ENCODE measurements at regions not wholly inside any gene's neighbourhood (a gene's known extent, or its start where the extent isn't known, plus 50 kb on each side); places are given as distances from the start of the nearest gene placed in this dataset.

- Histone ChIP-seq H3K9ac (no peak overlapping the region), H3K4me2 (no peak overlapping the region), H3K79me2 (ENCODE audit: insufficient read depth) (no peaks in the 10 kb centered on the region), H2AFZ (ENCODE audit: low read depth) (no peak overlapping the region), H3K4me1 (ENCODE audit: control insufficient read depth in 1 of 2, insufficient read depth in 2 of 2, low read depth in 1 of 2, low read length in 1 of 2) (no peaks in the 10 kb centered on the region), H3K9me3 (0 out of 2 replicates have a peak, but pooled peaks cover 3% of the 10 kb centered on the region), H3K27ac (ENCODE audit: low read depth in 2 of 2, low read length in 1 of 2) (no peak overlapping the region), H3K9me2 (no peaks in the 10 kb centered on the region), H3K4me3 (ENCODE audit: low read depth in 2 of 2, low read length in 1 of 2) (no peak overlapping the region), H3F3A (replicated peaks; ENCODE audit: insufficient read depth) (no peaks in the 10 kb centered on the region), H4K20me1 (ENCODE audit: insufficient read depth) (no peaks in the 10 kb centered on the region), H3K27me3 (ENCODE audit: insufficient read depth) (no peaks in the 10 kb centered on the region), H3K36me3 (replicated peaks in 1 of 2; ENCODE audit: control insufficient read depth in 1 of 2, insufficient read depth in 2 of 2, low read length in 1 of 2) (no peaks in the 10 kb centered on the region)
- TF ChIP-seq USF1 (IDR thresholded peaks at IDR 0.05; ENCODE audit: borderline replicate concordance, low read depth) (no peak), CTCF (IDR thresholded peaks at IDR 0.05) (no peak), USF2 (IDR thresholded peaks at IDR 0.05; ENCODE audit: borderline replicate concordance, low read depth, low read length) (no peak), RFX5 (IDR thresholded peaks at IDR 0.05; ENCODE audit: low read length) (no peak), RXRA (IDR thresholded peaks at IDR 0.05; ENCODE audit: borderline replicate concordance, low read depth) (no peak), SIN3A (IDR thresholded peaks at IDR 0.05; ENCODE audit: borderline replicate concordance, low read depth, low read length) (no peak), GABPA (IDR thresholded peaks at IDR 0.05; ENCODE audit: low read depth) (no peak), FOSL2 (IDR thresholded peaks at IDR 0.05; ENCODE audit: borderline replicate concordance, low read depth) (no peak), CHD2 (IDR thresholded peaks at IDR 0.05; ENCODE audit: low read length, partially characterized antibody) (no peak), POLR2AphosphoS5 (IDR thresholded peaks at IDR 0.05; ENCODE audit: low read depth, low read length) (no peak), NFIC (IDR thresholded peaks at IDR 0.05; ENCODE audit: borderline replicate concordance) (no peak), EZH2phosphoT487 (IDR thresholded peaks at IDR 0.05; ENCODE audit: borderline replicate concordance, low read depth) (no peak), FOXJ3 (CRISPR knock-in tag; IDR thresholded peaks at IDR 0.05) (no peak)
- WGBS (ENCODE audit: low lambda C conversion rate), result 72% methylated on average over 41 of the region's 41 CpGs
- POLR2A ChIA-PET, result no interaction called here
- CTCF ChIA-PET, result interaction anchor here (1.0 kb wide), 1 partner anchor 24 kb away, joined by 4 read pairs; no protein-coding TSS in a partner anchor
- DNase-seq, result no peak
Observed at GRCh38 chr13:22696433-22696832, 484.3 kb upstream of the SGCG start.

GRCh38 chr13:22698467-22698866 lies 482.3 kb upstream of the SGCG start:
- 4% methylated on average over 2 of the region's 2 CpGs for WGBS (ENCODE audit: low lambda C conversion rate)

More at GRCh38 chr13:22698467-22698866, 482.3 kb upstream of the SGCG start:
- no peaks in the 10 kb centered on the region for H3F3A ChIP-seq (replicated peaks; ENCODE audit: insufficient read depth)
- POLR2A ChIA-PET, result no interaction called here
- CTCF ChIA-PET, result no interaction called here
- H3K9me3 ChIP-seq, result no peaks in the 10 kb centered on the region
- no peak overlapping the region for H3K4me3 ChIP-seq (ENCODE audit: low read depth in 2 of 2, low read length in 1 of 2)
- H3K27me3 ChIP-seq (ENCODE audit: insufficient read depth), result no peaks in the 10 kb centered on the region
- no peaks in the 10 kb centered on the region for H3K9me2 ChIP-seq
- no peaks in the 10 kb centered on the region for H3K79me2 ChIP-seq (ENCODE audit: insufficient read depth)
- H2AFZ ChIP-seq (ENCODE audit: low read depth), result no peak overlapping the region
- H3K4me1 ChIP-seq (ENCODE audit: control insufficient read depth in 1 of 2, insufficient read depth in 2 of 2, low read depth in 1 of 2, low read length in 1 of 2), result no peaks in the 10 kb centered on the region
- TF ChIP-seq FOXJ3 (CRISPR knock-in tag; IDR thresholded peaks at IDR 0.05) (no peak), YY1 (IDR thresholded peaks at IDR 0.05; ENCODE audit: low read depth) (no peak), RXRA (IDR thresholded peaks at IDR 0.05; ENCODE audit: borderline replicate concordance, low read depth) (no peak), RAD21 (IDR thresholded peaks at IDR 0.05; ENCODE audit: low read length) (no peak)
- no peak for DNase-seq
- H4K20me1 ChIP-seq (ENCODE audit: insufficient read depth), result no peaks in the 10 kb centered on the region
- H3K9ac ChIP-seq, result no peak overlapping the region
- H3K4me2 ChIP-seq, result no peak overlapping the region
- H3K36me3 ChIP-seq (replicated peaks in 1 of 2; ENCODE audit: control insufficient read depth in 1 of 2, insufficient read depth in 2 of 2, low read length in 1 of 2), result no peaks in the 10 kb centered on the region
- no peak overlapping the region for H3K27ac ChIP-seq (ENCODE audit: low read depth in 2 of 2, low read length in 1 of 2)

Measured in SK-N-SH (cell line).